ENCODE measurements at regions not wholly inside any gene's neighbourhood (a gene's known extent, or its start where the extent isn't known, plus 50 kb on each side); places are given as distances from the start of the nearest gene placed in this dataset.

DNA sequence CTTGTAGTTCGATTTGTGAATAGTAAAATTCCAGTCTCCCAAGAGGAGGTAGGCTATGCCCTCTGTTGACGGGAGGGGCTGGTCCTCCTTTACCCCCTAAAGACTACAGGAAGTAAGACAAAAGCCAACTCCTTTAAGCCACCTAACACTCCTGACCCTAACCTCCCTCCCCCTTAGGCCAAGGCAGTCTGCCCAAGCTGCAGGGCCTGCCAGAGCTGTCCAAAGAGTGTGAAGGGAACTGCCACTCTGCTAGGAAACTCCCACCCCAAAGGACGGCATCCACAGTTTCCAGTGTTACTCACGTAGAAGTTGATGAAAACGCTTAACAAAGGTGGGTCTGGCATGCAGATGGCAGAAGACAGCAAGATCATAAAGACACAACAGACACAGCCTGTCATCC, 803.2 kb downstream of the PLA2G4A start:
- H3K4me3 ChIP-seq (ENCODE audit: low read depth, low read length) = no peak overlapping the region
- TF ChIP-seq, protein P1, sequence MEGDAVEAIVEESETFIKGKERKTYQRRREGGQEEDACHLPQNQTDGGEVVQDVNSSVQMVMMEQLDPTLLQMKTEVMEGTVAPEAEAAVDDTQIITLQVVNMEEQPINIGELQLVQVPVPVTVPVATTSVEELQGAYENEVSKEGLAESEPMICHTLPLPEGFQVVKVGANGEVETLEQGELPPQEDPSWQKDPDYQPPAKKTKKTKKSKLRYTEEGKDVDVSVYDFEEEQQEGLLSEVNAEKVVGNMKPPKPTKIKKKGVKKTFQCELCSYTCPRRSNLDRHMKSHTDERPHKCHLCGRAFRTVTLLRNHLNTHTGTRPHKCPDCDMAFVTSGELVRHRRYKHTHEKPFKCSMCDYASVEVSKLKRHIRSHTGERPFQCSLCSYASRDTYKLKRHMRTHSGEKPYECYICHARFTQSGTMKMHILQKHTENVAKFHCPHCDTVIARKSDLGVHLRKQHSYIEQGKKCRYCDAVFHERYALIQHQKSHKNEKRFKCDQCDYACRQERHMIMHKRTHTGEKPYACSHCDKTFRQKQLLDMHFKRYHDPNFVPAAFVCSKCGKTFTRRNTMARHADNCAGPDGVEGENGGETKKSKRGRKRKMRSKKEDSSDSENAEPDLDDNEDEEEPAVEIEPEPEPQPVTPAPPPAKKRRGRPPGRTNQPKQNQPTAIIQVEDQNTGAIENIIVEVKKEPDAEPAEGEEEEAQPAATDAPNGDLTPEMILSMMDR (IDR thresholded peaks at IDR 0.05; ENCODE audit: low read depth, low read length) = no peak
- DNase-seq (ENCODE audit: low read depth, low spot score) = no peak
- in situ Hi-C loops (cut with HindIII; ENCODE audit: low sequenced_read_pairs) = no loop called here

DNA sequence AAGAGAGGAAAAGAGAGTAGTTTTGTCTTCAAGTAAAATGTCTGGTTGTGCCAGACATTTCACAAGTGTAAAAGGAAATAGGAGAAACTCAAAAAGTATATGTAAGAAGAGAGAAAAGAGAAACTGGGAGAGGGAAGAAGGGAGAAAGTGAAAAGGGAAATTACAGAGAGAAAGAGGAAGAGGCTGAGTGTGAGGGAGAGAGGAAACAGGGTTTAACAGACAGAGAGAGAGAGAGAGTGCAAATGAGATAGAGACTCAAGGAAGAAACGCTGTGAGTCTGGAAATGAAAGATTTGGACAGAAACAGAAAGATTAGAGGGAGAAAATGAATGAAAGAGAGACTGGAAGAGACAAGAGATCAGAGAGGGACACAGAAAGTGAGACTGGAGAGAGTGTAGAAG, 806.2 kb downstream of the PLA2G4A start:
- no peak for DNase-seq (ENCODE audit: low read depth, low spot score)
- TF ChIP-seq, protein P1 (IDR thresholded peaks at IDR 0.05; ENCODE audit: low read depth, low read length) = no peak
- in situ Hi-C loops (cut with HindIII; ENCODE audit: low sequenced_read_pairs) = no loop called here
- no peak overlapping the region for H3K4me3 ChIP-seq (ENCODE audit: low read depth, low read length)

DNA sequence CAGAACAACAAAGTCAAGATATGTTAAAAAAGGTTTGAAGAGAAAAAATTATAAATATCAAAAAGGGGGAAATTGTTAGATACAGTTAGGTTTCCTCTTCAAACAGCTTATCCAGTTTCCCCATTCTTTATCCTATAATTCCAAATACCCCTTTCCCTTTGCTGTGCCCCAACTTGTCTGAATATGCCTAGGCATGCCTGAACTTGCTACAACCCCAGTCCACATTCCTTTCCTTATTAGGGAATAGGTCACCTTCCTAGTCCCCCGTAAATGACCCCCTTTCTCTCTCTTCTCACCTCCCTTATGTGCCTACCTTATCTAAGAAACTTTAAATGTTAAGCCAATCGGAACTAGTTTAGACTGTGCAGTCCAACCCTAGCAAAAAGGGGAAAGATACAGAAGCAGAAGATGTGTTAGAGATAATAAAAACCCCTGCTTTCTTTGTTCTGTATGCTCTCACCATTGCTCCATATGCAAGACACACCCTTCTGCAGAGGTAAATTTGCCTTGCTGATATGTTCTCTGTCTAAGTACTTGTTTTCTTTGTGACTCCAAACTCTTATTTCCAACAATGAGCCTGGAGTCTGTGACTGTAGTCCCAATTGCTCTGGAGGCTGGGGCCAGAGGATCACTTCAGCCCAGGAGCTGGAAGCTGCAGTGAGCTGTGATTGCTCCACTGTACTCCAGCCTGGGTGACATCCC, 810.1 kb downstream of the PLA2G4A start:
- in situ Hi-C loops (cut with HindIII; ENCODE audit: low sequenced_read_pairs) = no loop called here
- no peak for DNase-seq (ENCODE audit: low read depth, low spot score)
- H3K4me3 ChIP-seq (ENCODE audit: low read depth, low read length) = no peak overlapping the region
- TF ChIP-seq, protein P1 (IDR thresholded peaks at IDR 0.05; ENCODE audit: low read depth, low read length) = no peak

- TF ChIP-seq, protein P1 (IDR thresholded peaks at IDR 0.05; ENCODE audit: low read depth, low read length) = no peak
- no peak overlapping the region for H3K4me3 ChIP-seq (ENCODE audit: low read depth, low read length)
- DNase-seq (ENCODE audit: low read depth, low spot score) = no peak
- in situ Hi-C loops (cut with HindIII; ENCODE audit: low sequenced_read_pairs) = no loop called here
Measured at GRCh38 chr1:187641015-187641414, 812.3 kb downstream of the PLA2G4A start.

GRCh38 chr1:187641463-187641862, 812.7 kb downstream of the PLA2G4A start:
- TF ChIP-seq, protein P1 (IDR thresholded peaks at IDR 0.05; ENCODE audit: low read depth, low read length) = no peak
- no peak overlapping the region for H3K4me3 ChIP-seq (ENCODE audit: low read depth, low read length)
- DNase-seq (ENCODE audit: low read depth, low spot score) = no peak
- in situ Hi-C loops (cut with HindIII; ENCODE audit: low sequenced_read_pairs) = no loop called here

DNA sequence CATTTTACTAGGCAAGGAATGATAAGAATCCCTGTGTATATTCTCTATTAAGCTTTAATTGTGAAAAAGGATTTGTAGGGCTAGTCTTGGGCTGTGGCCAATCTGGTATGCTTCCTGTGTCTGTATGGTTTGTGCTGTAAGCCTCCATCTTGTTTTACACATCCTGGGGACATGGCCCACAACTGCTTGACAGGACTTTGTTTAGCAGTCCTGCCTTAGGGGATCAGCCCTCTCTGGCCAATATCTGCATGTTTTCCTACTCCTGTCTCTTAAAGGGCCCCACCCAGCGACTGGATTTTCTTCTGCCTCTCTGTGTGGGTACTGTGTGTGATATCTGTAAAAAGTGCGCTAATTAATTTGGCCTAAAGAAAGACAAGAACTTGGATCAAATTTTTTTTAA, 813.2 kb downstream of the PLA2G4A start:
- DNase-seq (ENCODE audit: low read depth, low spot score) = no peak
- in situ Hi-C loops (cut with HindIII; ENCODE audit: low sequenced_read_pairs) = no loop called here
- H3K4me3 ChIP-seq (ENCODE audit: low read depth, low read length) = no peak overlapping the region
- TF ChIP-seq, protein P1 (IDR thresholded peaks at IDR 0.05; ENCODE audit: low read depth, low read length) = no peak

All from astrocyte of the spinal cord (primary cell).